ENCODE measurements at regions not wholly inside any gene's neighbourhood (a gene's known extent, or its start where the extent isn't known, plus 50 kb on each side); places are given as distances from the start of the nearest gene placed in this dataset.

GRCh38 chr13:99104396-99104795 is 96.3 kb upstream of the UBAC2 start:
- TF ChIP-seq EZH2phosphoT487 (IDR thresholded peaks at IDR 0.05; ENCODE audit: low read depth) (no peak), CTCF (IDR thresholded peaks at IDR 0.05; ENCODE audit: low read depth, low read length) (no peak)
- Histone ChIP-seq H2AFZ (ENCODE audit: low read depth, low read length) (no peak overlapping the region), H3K4me3 (ENCODE audit: low read length) (no peak overlapping the region), H3K36me3 (replicated peaks; ENCODE audit: low read depth, low read length) (no peaks in the 10 kb centered on the region), H3K4me1 (ENCODE audit: low read length) (no peaks in the 10 kb centered on the region), H3K79me2 (ENCODE audit: low read length) (no peaks in the 10 kb centered on the region), H3K9ac (ENCODE audit: low read length) (no peak overlapping the region), H3K27ac (ENCODE audit: low read length) (no peak overlapping the region), H4K20me1 (ENCODE audit: insufficient read depth, low read length) (no peaks in the 10 kb centered on the region), H3K9me3 (ENCODE audit: insufficient read depth, low read length) (no peaks in the 10 kb centered on the region), H3K4me2 (ENCODE audit: low read length) (no peak overlapping the region), H3K27me3 (ENCODE audit: low read depth, low read length) (0 out of 2 replicates have a peak, but pooled peaks cover 2% of the 10 kb centered on the region)

- H3K79me2 ChIP-seq (ENCODE audit: low read length): no peaks in the 10 kb centered on the region
- no peak overlapping the region for H3K27ac ChIP-seq (ENCODE audit: low read length)
- no peaks in the 10 kb centered on the region for H3K36me3 ChIP-seq (replicated peaks; ENCODE audit: low read depth, low read length)
- H3K4me1 ChIP-seq (ENCODE audit: low read length): no peaks in the 10 kb centered on the region
- H3K9me3 ChIP-seq (ENCODE audit: insufficient read depth, low read length): no peaks in the 10 kb centered on the region
- H4K20me1 ChIP-seq (ENCODE audit: insufficient read depth, low read length): no peaks in the 10 kb centered on the region
- TF ChIP-seq CTCF (IDR thresholded peaks at IDR 0.05; ENCODE audit: low read depth, low read length) (no peak), EZH2phosphoT487 (IDR thresholded peaks at IDR 0.05; ENCODE audit: low read depth) (no peak)
- H3K9ac ChIP-seq (ENCODE audit: low read length): no peak overlapping the region
- H2AFZ ChIP-seq (ENCODE audit: low read depth, low read length): no peak overlapping the region
- no peak overlapping the region for H3K4me3 ChIP-seq (ENCODE audit: low read length)
- H3K4me2 ChIP-seq (ENCODE audit: low read length): no peak overlapping the region
- H3K27me3 ChIP-seq (ENCODE audit: low read depth, low read length): 0 out of 2 replicates have a peak, but pooled peaks cover 2% of the 10 kb centered on the region
Measured at GRCh38 chr13:99105160-99105559, 95.5 kb upstream of the UBAC2 start.

GRCh38 chr13:99113351-99113750 is 87.3 kb upstream of the UBAC2 start:
- Histone ChIP-seq H3K4me1 (ENCODE audit: low read length) (no peaks in the 10 kb centered on the region), H4K20me1 (ENCODE audit: insufficient read depth, low read length) (no peaks in the 10 kb centered on the region), H3K27me3 (ENCODE audit: low read depth, low read length) (no peaks in the 10 kb centered on the region), H3K9ac (ENCODE audit: low read length) (no peak overlapping the region), H3K36me3 (replicated peaks; ENCODE audit: low read depth, low read length) (no peaks in the 10 kb centered on the region), H3K79me2 (ENCODE audit: low read length) (no peaks in the 10 kb centered on the region), H2AFZ (ENCODE audit: low read depth, low read length) (no peak overlapping the region), H3K27ac (ENCODE audit: low read length) (no peak overlapping the region), H3K4me3 (ENCODE audit: low read length) (no peak overlapping the region), H3K4me2 (ENCODE audit: low read length) (no peak overlapping the region), H3K9me3 (ENCODE audit: insufficient read depth, low read length) (no peaks in the 10 kb centered on the region)
- TF ChIP-seq EZH2phosphoT487 (IDR thresholded peaks at IDR 0.05; ENCODE audit: low read depth): no peak
- no peak for TF ChIP-seq CTCF (IDR thresholded peaks at IDR 0.05; ENCODE audit: low read depth, low read length)

GRCh38 chr13:99118179-99118578 is 82.5 kb upstream of the UBAC2 start:
- Histone ChIP-seq H3K79me2 (ENCODE audit: low read length) (no peaks in the 10 kb centered on the region), H3K9ac (ENCODE audit: low read length) (no peak overlapping the region), H3K4me2 (ENCODE audit: low read length) (no peak overlapping the region), H3K27ac (ENCODE audit: low read length) (no peak overlapping the region), H3K4me1 (ENCODE audit: low read length) (peaks cover 37% of the 10 kb centered on the region), H3K27me3 (ENCODE audit: low read depth, low read length) (no peaks in the 10 kb centered on the region), H4K20me1 (ENCODE audit: insufficient read depth, low read length) (no peaks in the 10 kb centered on the region), H3K9me3 (ENCODE audit: insufficient read depth, low read length) (peaks cover 12% of the 10 kb centered on the region), H2AFZ (ENCODE audit: low read depth, low read length) (no peak overlapping the region), H3K4me3 (ENCODE audit: low read length) (no peak overlapping the region), H3K36me3 (replicated peaks; ENCODE audit: low read depth, low read length) (peaks cover 15% of the 10 kb centered on the region)
- no peak for TF ChIP-seq CTCF (IDR thresholded peaks at IDR 0.05; ENCODE audit: low read depth, low read length)
- TF ChIP-seq EZH2phosphoT487 (IDR thresholded peaks at IDR 0.05; ENCODE audit: low read depth): no peak

Measured in OCI-LY3 (cell line).